Neural progenitor cell (in vitro differentiated cells): ENCODE measurements at regions not wholly inside any gene's neighbourhood (a gene's known extent, or its start where the extent isn't known, plus 50 kb on each side); places are given as distances from the start of the nearest gene placed in this dataset.

Experiments
- DNase-seq: peaks from one replicate; pipeline ENCODE4 v3.0.0-alpha.2; 2016; ENCODE audit warnings: low spot score
- H2AFZ ChIP-seq: fragments of 200-600 bp; sonication (generic); replicated peaks from 2 replicates; pipeline ENCODE4 v1.6.1; 2016; ENCODE audit warnings: antibody characterized with exemption
- H3F3A ChIP-seq: fragments of 200-600 bp; sonication (generic); 2 replicates; pipeline ENCODE4 v1.6.1; 2016; ENCODE audit warnings: antibody characterized with exemption, low read depth
- H3K27ac ChIP-seq: fragments of 200-600 bp; sonication (generic); 2 replicates; pipeline ENCODE4 v1.5.1; 2016; ENCODE audit warnings: mild to moderate bottlenecking
- H3K27me3 ChIP-seq: fragments of 200-600 bp; sonication (generic); 2 replicates; pipeline ENCODE4 v1.6.1; 2016; ENCODE audit warnings: mild to moderate bottlenecking, moderate library complexity
- H3K36me3 ChIP-seq: fragments of 200-600 bp; sonication (generic); 2 replicates; pipeline ENCODE4 v1.5.1; 2016
- H3K4me1 ChIP-seq: fragments of 200-600 bp; sonication (generic); 2 replicates; pipeline ENCODE4 v1.6.1; 2016; ENCODE audit warnings: mixed run types
- H3K4me2 ChIP-seq: fragments of 200-600 bp; sonication (generic); 2 replicates; pipeline ENCODE4 v1.6.1; 2016
- H3K4me3 ChIP-seq: fragments of 200-600 bp; sonication (generic); 2 replicates; pipeline ENCODE4 v1.5.1; 2016
- H3K79me2 ChIP-seq: fragments of 200-600 bp; sonication (generic); 2 replicates; pipeline ENCODE4 v1.6.1; 2016; ENCODE audit warnings: low read depth
- H3K9ac ChIP-seq: fragments of 200-600 bp; sonication (generic); 2 replicates; pipeline ENCODE4 v1.6.1; 2016
- H3K9me3 ChIP-seq: fragments of 200-600 bp; sonication (generic); 2 replicates; pipeline ENCODE4 v1.5.1; 2016; ENCODE audit warnings: low read depth
- H4K20me1 ChIP-seq: fragments of 200-600 bp; sonication (generic); 2 replicates; pipeline ENCODE4 v1.6.1; 2016; ENCODE audit warnings: low read depth
- H3K27ac Mint-ChIP-seq: 3 replicates; pipeline ENCODE4 v1.8.0; 2021; ENCODE audit warnings: mixed read lengths
- H3K27me3 Mint-ChIP-seq: 2 replicates; pipeline ENCODE4 v1.8.0; 2022; ENCODE audit warnings: low read depth, mild to moderate bottlenecking, inconsistent platforms, moderate library complexity, mixed read lengths; ENCODE audit not compliant: insufficient read depth
- H3K36me3 Mint-ChIP-seq: 3 replicates; pipeline ENCODE4 v1.8.0; 2021; ENCODE audit warnings: mixed read lengths
- H3K4me1 Mint-ChIP-seq: 3 replicates; pipeline ENCODE4 v1.8.0; 2021; ENCODE audit warnings: mixed read lengths
- H3K4me3 Mint-ChIP-seq: 3 replicates; pipeline ENCODE4 v1.8.0; 2021; ENCODE audit warnings: mild to moderate bottlenecking, moderate library complexity, mixed read lengths
- H3K9me3 Mint-ChIP-seq: 3 replicates; pipeline ENCODE4 v1.8.0; 2020; ENCODE audit warnings: mixed read lengths
- EZH2 ChIP-seq: fragments of 200-600 bp; sonication (generic); IDR thresholded peaks from 2 replicates; pipeline ENCODE4 v1.6.1; 2017; ENCODE audit warnings: antibody characterized with exemption, mild to moderate bottlenecking, moderate library complexity
- EZH2phosphoT487 ChIP-seq: fragments of 200-600 bp; sonication (generic); IDR thresholded peaks from 2 replicates; pipeline ENCODE4 v1.6.1; 2017; ENCODE audit warnings: antibody characterized with exemption
- TF ChIP-seq, protein P1 (sequence below): fragments of 200-600 bp; sonication (generic); IDR thresholded peaks from 2 replicates; pipeline ENCODE4 v1.5.1; 2017; ENCODE audit warnings: antibody characterized with exemption, mild to moderate bottlenecking

DNA sequence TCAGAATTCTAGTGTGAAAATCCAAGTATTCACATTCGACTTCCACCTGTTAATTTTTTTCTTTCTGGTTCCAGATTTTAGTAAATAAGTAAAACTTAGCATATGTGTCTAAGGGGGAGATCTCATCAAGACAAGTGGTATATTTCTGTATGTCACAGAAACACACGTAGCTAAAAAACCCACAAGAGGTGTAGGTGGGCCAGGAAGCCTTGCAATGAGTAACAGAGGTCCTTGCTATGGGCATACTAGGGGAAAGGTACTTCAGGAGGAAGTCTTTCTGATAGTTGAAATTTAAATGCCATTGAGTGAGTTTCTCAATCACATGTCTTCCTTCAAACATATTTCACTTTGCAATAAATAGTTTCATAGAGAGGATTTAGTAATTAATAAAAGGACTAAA lies 315.8 kb downstream of the MID1IP1 start:
- H3K9ac ChIP-seq: no peak overlapping the region
- no peaks in the 10 kb centered on the region for H4K20me1 ChIP-seq
- no peaks in the 10 kb centered on the region for H3K79me2 ChIP-seq
- no peak overlapping the region for H3K27ac Mint-ChIP-seq
- TF ChIP-seq EZH2phosphoT487 (no peak), EZH2 (no peak)
- TF ChIP-seq, protein P1, sequence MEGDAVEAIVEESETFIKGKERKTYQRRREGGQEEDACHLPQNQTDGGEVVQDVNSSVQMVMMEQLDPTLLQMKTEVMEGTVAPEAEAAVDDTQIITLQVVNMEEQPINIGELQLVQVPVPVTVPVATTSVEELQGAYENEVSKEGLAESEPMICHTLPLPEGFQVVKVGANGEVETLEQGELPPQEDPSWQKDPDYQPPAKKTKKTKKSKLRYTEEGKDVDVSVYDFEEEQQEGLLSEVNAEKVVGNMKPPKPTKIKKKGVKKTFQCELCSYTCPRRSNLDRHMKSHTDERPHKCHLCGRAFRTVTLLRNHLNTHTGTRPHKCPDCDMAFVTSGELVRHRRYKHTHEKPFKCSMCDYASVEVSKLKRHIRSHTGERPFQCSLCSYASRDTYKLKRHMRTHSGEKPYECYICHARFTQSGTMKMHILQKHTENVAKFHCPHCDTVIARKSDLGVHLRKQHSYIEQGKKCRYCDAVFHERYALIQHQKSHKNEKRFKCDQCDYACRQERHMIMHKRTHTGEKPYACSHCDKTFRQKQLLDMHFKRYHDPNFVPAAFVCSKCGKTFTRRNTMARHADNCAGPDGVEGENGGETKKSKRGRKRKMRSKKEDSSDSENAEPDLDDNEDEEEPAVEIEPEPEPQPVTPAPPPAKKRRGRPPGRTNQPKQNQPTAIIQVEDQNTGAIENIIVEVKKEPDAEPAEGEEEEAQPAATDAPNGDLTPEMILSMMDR: no peak
- no peak overlapping the region for H3K4me3 Mint-ChIP-seq
- no peaks in the 10 kb centered on the region for H3K4me1 ChIP-seq
- H3K4me2 ChIP-seq: no peak overlapping the region
- H3K27me3 Mint-ChIP-seq: peaks cover 2% of the 10 kb centered on the region
- no peak for DNase-seq
- H3F3A ChIP-seq: no peaks in the 10 kb centered on the region
- H3K9me3 ChIP-seq: peaks cover under 1% of the 10 kb centered on the region
- H3K4me1 Mint-ChIP-seq: no peaks in the 10 kb centered on the region
- H2AFZ ChIP-seq: no peak overlapping the region
- no peaks in the 10 kb centered on the region for H3K36me3 ChIP-seq
- H3K36me3 Mint-ChIP-seq: no peaks in the 10 kb centered on the region
- no peak overlapping the region for H3K4me3 ChIP-seq
- peaks cover under 1% of the 10 kb centered on the region for H3K9me3 Mint-ChIP-seq
- H3K27ac ChIP-seq: no peak overlapping the region
- H3K27me3 ChIP-seq: no peaks in the 10 kb centered on the region

DNA sequence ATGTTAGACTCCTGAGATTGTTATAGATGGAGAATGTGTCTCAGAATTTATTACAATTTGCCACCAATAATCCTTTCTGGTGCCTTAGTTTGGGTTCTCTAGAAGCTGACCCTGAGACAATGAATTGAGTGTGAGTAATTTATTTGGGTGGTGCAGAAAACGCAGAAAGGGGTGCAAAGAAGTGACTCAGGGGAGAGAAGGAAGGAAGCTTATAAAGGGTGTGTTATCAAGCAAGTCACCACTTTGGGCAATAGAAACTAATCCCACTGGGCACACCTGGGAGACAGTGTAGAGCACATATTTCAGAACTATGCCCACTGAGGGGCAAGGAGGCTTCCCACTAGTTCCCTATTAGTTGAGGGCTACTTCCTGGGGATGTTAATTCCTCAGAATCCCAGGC lies 320.6 kb downstream of the MID1IP1 start:
- no peaks in the 10 kb centered on the region for H3K9me3 ChIP-seq
- H3K4me3 ChIP-seq: no peak overlapping the region
- H3K27ac ChIP-seq: no peak overlapping the region
- no peak overlapping the region for H3K9ac ChIP-seq
- H3K36me3 ChIP-seq: no peaks in the 10 kb centered on the region
- no peaks in the 10 kb centered on the region for H3K79me2 ChIP-seq
- no peaks in the 10 kb centered on the region for H3K27me3 ChIP-seq
- H3K4me1 ChIP-seq: no peaks in the 10 kb centered on the region
- no peaks in the 10 kb centered on the region for H4K20me1 ChIP-seq
- peaks cover 7% of the 10 kb centered on the region for H3K27me3 Mint-ChIP-seq
- no peaks in the 10 kb centered on the region for H3K4me1 Mint-ChIP-seq
- no peak overlapping the region for H3K27ac Mint-ChIP-seq
- H3K36me3 Mint-ChIP-seq: no peaks in the 10 kb centered on the region
- TF ChIP-seq EZH2: no peak
- H3K4me2 ChIP-seq: no peak overlapping the region
- no peak overlapping the region for H2AFZ ChIP-seq
- H3K4me3 Mint-ChIP-seq: no peak overlapping the region
- no peak for DNase-seq
- no peaks in the 10 kb centered on the region for H3F3A ChIP-seq
- H3K9me3 Mint-ChIP-seq: no peaks in the 10 kb centered on the region

DNA sequence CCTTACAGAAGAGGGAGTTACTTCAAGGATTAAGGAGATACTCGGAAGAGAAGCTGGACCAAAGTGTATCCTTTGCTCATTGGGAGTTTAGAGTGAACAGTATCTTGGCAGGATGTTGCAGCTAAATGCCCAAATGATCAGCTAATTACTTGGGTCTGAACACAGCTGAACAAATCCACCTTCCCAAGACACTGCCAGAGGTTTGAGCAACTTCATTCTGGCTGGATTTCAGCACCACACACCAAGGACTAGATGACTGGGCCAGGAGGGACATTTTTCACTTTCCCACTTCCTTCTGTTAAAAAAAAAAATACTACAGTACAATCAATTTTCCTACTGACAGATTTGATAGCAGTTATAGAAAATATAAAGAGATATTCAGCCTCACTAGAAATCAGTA lies 324.6 kb downstream of the MID1IP1 start:
- H4K20me1 ChIP-seq: no peaks in the 10 kb centered on the region
- H3K27ac ChIP-seq: no peak overlapping the region
- H3K4me2 ChIP-seq: no peak overlapping the region
- no peak overlapping the region for H3K9ac ChIP-seq
- no peaks in the 10 kb centered on the region for H3K27me3 ChIP-seq
- no peaks in the 10 kb centered on the region for H3K36me3 ChIP-seq
- no peaks in the 10 kb centered on the region for H3K4me1 ChIP-seq
- H3K79me2 ChIP-seq: no peaks in the 10 kb centered on the region
- no peak overlapping the region for H3K27ac Mint-ChIP-seq
- no peak overlapping the region for H3K4me3 Mint-ChIP-seq
- no peak overlapping the region for H2AFZ ChIP-seq
- H3F3A ChIP-seq: no peaks in the 10 kb centered on the region
- peaks cover 6% of the 10 kb centered on the region for H3K27me3 Mint-ChIP-seq
- H3K4me3 ChIP-seq: no peak overlapping the region
- DNase-seq: no peak
- no peaks in the 10 kb centered on the region for H3K36me3 Mint-ChIP-seq
- TF ChIP-seq, protein P1: no peak
- no peak for TF ChIP-seq EZH2phosphoT487
- no peak for TF ChIP-seq EZH2
- H3K9me3 Mint-ChIP-seq: peaks cover 2% of the 10 kb centered on the region
- H3K9me3 ChIP-seq: no peaks in the 10 kb centered on the region
- no peaks in the 10 kb centered on the region for H3K4me1 Mint-ChIP-seq

DNA sequence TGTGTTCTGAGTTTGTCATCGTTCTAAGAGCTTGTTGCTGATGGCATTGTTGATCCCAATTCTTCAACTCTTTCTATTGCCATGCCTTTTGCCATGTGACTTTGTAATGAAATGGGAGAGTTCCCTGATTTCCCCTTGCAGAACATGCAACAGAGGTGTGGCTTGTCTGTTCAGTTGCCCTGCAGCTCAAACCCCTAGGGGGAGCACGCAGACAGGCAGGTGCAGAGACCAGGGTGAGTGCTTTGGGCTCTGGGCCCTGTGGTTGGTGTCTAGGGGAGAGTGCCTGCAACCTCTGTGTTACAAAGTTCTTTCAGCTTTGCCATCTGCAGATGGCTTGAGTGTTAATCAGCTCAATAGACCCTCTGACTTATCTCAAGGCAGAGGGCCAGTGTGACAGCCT lies 332.7 kb downstream of the MID1IP1 start:
- H3K27ac Mint-ChIP-seq: no peak overlapping the region
- Histone ChIP-seq H3K4me1 (no peaks in the 10 kb centered on the region), H3K9me3 (no peaks in the 10 kb centered on the region), H3K27ac (no peak overlapping the region), H3K4me2 (no peak overlapping the region), H2AFZ (no peak overlapping the region), H3K9ac (no peak overlapping the region), H3K36me3 (no peaks in the 10 kb centered on the region), H3F3A (no peaks in the 10 kb centered on the region), H3K27me3 (no peaks in the 10 kb centered on the region), H3K4me3 (no peak overlapping the region), H3K79me2 (no peaks in the 10 kb centered on the region), H4K20me1 (no peaks in the 10 kb centered on the region)
- TF ChIP-seq EZH2 (no peak), EZH2phosphoT487 (no peak)
- TF ChIP-seq, protein P1: peak; percentile 21
- peaks cover 4% of the 10 kb centered on the region for H3K9me3 Mint-ChIP-seq
- no peak overlapping the region for H3K4me3 Mint-ChIP-seq
- H3K27me3 Mint-ChIP-seq: no peaks in the 10 kb centered on the region
- no peaks in the 10 kb centered on the region for H3K4me1 Mint-ChIP-seq
- no peak for DNase-seq
- no peaks in the 10 kb centered on the region for H3K36me3 Mint-ChIP-seq
